ENCODE measurements at regions not wholly inside any gene's neighbourhood (a gene's known extent, or its start where the extent isn't known, plus 50 kb on each side); places are given as distances from the start of the nearest gene placed in this dataset.
"Not testable (repeated sequence)": the region's sequence is repeated elsewhere in the genome, so short reads cannot be mapped to it uniquely, and the experiment has no call there.

DNA sequence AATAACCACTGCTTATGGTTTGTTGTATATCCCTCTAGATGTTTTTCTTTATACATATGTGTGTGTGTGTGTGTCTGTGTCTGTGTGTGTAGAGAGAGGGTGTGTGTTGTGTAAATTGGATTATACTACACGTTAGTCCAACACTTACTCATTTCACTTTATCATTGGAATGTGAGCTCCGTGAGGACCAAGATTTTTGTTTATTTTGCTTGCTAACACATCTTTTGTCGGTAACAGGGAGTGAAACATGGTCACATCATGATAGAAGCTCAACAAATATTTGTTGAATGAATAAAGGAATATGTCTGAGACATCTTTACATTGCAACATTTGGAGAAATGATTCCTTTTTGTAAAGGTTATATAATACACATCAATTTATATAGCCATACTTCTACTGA is 94.2 kb upstream of the ADORA2B start:
- H2AFZ ChIP-seq (ENCODE audit: low read length); H3K36me3 ChIP-seq (replicated peaks in 1 of 2; ENCODE audit: control insufficient read depth in 1 of 2, insufficient read depth in 2 of 2, low read length in 2 of 2); H4K20me1 ChIP-seq (ENCODE audit: insufficient read depth, low read length); DNase-seq (ENCODE audit: low spot score); FAIRE-seq; H3K9ac ChIP-seq (ENCODE audit: insufficient read depth, low read depth, low read length); BruUV-seq (replicated peaks); intact Hi-C loops (cut with micrococcal nuclease; ENCODE audit: unreplicated experiment); POLR2A ChIA-PET; H3K79me2 ChIP-seq (ENCODE audit: insufficient read depth, low read length); H3K27ac ChIP-seq (ENCODE audit: extremely low read length, insufficient read depth, low read length); CTCF ChIA-PET (ENCODE audit: low intra/inter-chr PET ratio, low total read pairs); H3K4me2 ChIP-seq (ENCODE audit: low read depth, low read length); in situ Hi-C loops (cut with HindIII; ENCODE audit: extremely low pct_ligation_motif_present, low pct_unique_long_range_greater_than_20kb); H3K9me3 ChIP-seq (ENCODE audit: low read length); H3K27me3 ChIP-seq (ENCODE audit: control insufficient read depth in 1 of 2, insufficient read depth in 2 of 2, low read length in 2 of 2); ATAC-seq; H3K4me3 ChIP-seq (replicated peaks in 1 of 3; ENCODE audit: insufficient read depth in 1 of 3, low read depth in 2 of 3, low read length in 3 of 3): not testable (repeated sequence)
- peaks cover 18% of the 10 kb centered on the region for H3K4me1 ChIP-seq (ENCODE audit: insufficient read depth, low read length)
- 0% methylated on average over 3 of the region's 3 CpGs for WGBS (ENCODE audit: low lambda C conversion rate)

DNA sequence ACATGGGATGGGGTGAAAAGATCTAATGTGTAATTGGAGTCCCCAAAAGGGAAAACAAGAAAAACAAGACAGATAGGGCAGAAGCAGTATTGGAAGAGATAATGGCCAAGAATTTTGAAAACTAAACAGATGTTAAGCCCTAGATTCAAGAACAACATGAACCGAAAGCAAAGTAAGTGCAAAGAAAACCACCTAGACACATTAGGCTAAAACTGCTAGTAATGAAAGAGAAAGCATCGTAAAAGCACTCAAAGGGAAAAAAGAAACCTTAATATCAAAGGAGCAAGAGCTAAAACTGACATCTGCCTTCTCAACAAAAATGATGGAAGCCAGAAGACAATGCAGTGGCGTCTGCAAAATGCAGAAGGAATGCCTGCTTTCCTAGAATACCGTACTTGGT is 92.1 kb upstream of the ADORA2B start:
- intact Hi-C loops (cut with micrococcal nuclease; ENCODE audit: unreplicated experiment); POLR2A ChIA-PET: not testable (repeated sequence)

DNA sequence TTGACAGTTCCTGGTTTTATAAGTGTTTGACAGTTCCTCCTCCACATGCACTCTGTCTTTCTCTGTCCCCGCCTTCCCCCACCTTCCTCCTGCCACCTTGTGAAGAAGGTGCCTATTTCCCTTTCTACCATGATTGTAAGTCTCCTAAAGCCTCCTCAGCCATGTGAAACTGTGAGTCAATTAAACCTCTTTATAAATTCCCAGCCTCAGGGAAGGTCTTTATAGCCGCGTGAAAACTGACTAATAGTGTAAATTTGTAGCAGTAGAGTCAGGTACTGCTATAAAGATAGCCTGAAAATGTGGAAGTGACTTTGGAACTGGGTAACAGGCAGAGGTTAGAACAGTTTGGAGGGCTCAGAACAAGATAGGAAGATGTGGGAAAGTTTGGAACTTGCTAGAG is 88.7 kb upstream of the ADORA2B start:
- ATAC-seq; H3K27me3 ChIP-seq (ENCODE audit: control insufficient read depth in 1 of 2, insufficient read depth in 2 of 2, low read length in 2 of 2); BruUV-seq (replicated peaks); H3K4me3 ChIP-seq (replicated peaks in 1 of 3; ENCODE audit: insufficient read depth in 1 of 3, low read depth in 2 of 3, low read length in 3 of 3); CTCF ChIA-PET (ENCODE audit: low intra/inter-chr PET ratio, low total read pairs); H3K36me3 ChIP-seq (replicated peaks in 1 of 2; ENCODE audit: control insufficient read depth in 1 of 2, insufficient read depth in 2 of 2, low read length in 2 of 2); POLR2A ChIA-PET; in situ Hi-C loops (cut with HindIII; ENCODE audit: extremely low pct_ligation_motif_present, low pct_unique_long_range_greater_than_20kb); H3K4me2 ChIP-seq (ENCODE audit: low read depth, low read length); H4K20me1 ChIP-seq (ENCODE audit: insufficient read depth, low read length); FAIRE-seq; intact Hi-C loops (cut with micrococcal nuclease; ENCODE audit: unreplicated experiment); H3K27ac ChIP-seq (ENCODE audit: extremely low read length, insufficient read depth, low read length); H3K9ac ChIP-seq (ENCODE audit: insufficient read depth, low read depth, low read length); DNase-seq (ENCODE audit: low spot score); H3K79me2 ChIP-seq (ENCODE audit: insufficient read depth, low read length); H2AFZ ChIP-seq (ENCODE audit: low read length); H3K9me3 ChIP-seq (ENCODE audit: low read length); H3K4me1 ChIP-seq (ENCODE audit: insufficient read depth, low read length): not testable (repeated sequence)
- 0% methylated on average over 2 of the region's 3 CpGs for WGBS (ENCODE audit: low lambda C conversion rate)

More for the DNA sequence above, 92.1 kb upstream of the ADORA2B start:
- FAIRE-seq; H3K36me3 ChIP-seq (replicated peaks in 1 of 2; ENCODE audit: control insufficient read depth in 1 of 2, insufficient read depth in 2 of 2, low read length in 2 of 2); H3K4me3 ChIP-seq (replicated peaks in 1 of 3; ENCODE audit: insufficient read depth in 1 of 3, low read depth in 2 of 3, low read length in 3 of 3); H2AFZ ChIP-seq (ENCODE audit: low read length); H3K9me3 ChIP-seq (ENCODE audit: low read length); DNase-seq (ENCODE audit: low spot score); H3K4me2 ChIP-seq (ENCODE audit: low read depth, low read length); H3K9ac ChIP-seq (ENCODE audit: insufficient read depth, low read depth, low read length); ATAC-seq; H4K20me1 ChIP-seq (ENCODE audit: insufficient read depth, low read length); BruUV-seq (replicated peaks); H3K27me3 ChIP-seq (ENCODE audit: control insufficient read depth in 1 of 2, insufficient read depth in 2 of 2, low read length in 2 of 2); H3K79me2 ChIP-seq (ENCODE audit: insufficient read depth, low read length); CTCF ChIA-PET (ENCODE audit: low intra/inter-chr PET ratio, low total read pairs); H3K27ac ChIP-seq (ENCODE audit: extremely low read length, insufficient read depth, low read length); in situ Hi-C loops (cut with HindIII; ENCODE audit: extremely low pct_ligation_motif_present, low pct_unique_long_range_greater_than_20kb): not testable (repeated sequence)
- H3K4me1 ChIP-seq (ENCODE audit: insufficient read depth, low read length), result peaks cover 12% of the 10 kb centered on the region
- WGBS (ENCODE audit: low lambda C conversion rate), result no CpG with 5 or more reads among the region's 4 CpGs

DNA sequence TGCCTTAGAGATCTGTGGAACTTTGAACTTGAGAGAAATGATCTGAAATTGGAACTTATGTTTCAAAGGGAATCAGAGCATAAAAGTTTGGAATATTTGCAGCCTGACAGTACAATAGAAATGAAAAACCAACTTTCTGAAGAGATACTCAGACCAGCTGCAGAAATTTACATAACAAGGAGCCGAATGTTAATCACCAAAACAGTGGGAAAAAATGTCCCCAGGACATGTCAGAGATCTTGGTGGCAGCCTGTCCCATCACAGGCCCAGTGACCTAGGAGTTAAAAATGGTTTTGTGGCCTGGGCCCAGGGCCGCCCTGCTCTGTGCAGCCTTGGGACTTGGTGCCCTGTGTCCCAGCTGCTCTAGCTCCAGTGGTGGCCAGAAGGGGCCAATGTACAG is 88.2 kb upstream of the ADORA2B start:
- H3K36me3 ChIP-seq (replicated peaks in 1 of 2; ENCODE audit: control insufficient read depth in 1 of 2, insufficient read depth in 2 of 2, low read length in 2 of 2); CTCF ChIA-PET (ENCODE audit: low intra/inter-chr PET ratio, low total read pairs); H3K9ac ChIP-seq (ENCODE audit: insufficient read depth, low read depth, low read length); H3K79me2 ChIP-seq (ENCODE audit: insufficient read depth, low read length); DNase-seq (ENCODE audit: low spot score); intact Hi-C loops (cut with micrococcal nuclease; ENCODE audit: unreplicated experiment); H3K9me3 ChIP-seq (ENCODE audit: low read length); H2AFZ ChIP-seq (ENCODE audit: low read length); in situ Hi-C loops (cut with HindIII; ENCODE audit: extremely low pct_ligation_motif_present, low pct_unique_long_range_greater_than_20kb); H3K27ac ChIP-seq (ENCODE audit: extremely low read length, insufficient read depth, low read length); POLR2A ChIA-PET; H3K27me3 ChIP-seq (ENCODE audit: control insufficient read depth in 1 of 2, insufficient read depth in 2 of 2, low read length in 2 of 2); H4K20me1 ChIP-seq (ENCODE audit: insufficient read depth, low read length); H3K4me3 ChIP-seq (replicated peaks in 1 of 3; ENCODE audit: insufficient read depth in 1 of 3, low read depth in 2 of 3, low read length in 3 of 3); H3K4me1 ChIP-seq (ENCODE audit: insufficient read depth, low read length); H3K4me2 ChIP-seq (ENCODE audit: low read depth, low read length); FAIRE-seq; ATAC-seq; BruUV-seq (replicated peaks): not testable (repeated sequence)
- 9% methylated on average over 1 of the region's 2 CpGs for WGBS (ENCODE audit: low lambda C conversion rate)

DNA sequence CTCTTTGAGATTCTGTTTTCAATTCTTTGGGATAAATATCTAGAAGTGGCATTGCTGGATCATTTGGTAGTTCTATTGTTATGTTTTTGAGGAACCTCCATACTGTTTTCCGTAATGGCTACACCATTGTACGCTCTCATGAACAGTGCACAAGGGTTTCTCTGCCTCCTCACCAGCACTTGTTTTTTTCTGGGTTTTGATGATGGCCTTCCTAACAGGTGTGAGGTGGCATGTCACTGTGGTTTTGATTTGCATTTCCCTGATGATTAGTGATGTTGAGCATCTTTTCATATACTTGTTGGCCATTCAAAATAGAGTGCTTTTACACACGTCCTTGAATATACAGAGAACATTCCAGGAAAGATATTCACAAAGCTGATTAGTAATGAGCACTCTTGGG is 86.8 kb upstream of the ADORA2B start:
- H3K9ac ChIP-seq (ENCODE audit: insufficient read depth, low read depth, low read length); H3K27ac ChIP-seq (ENCODE audit: extremely low read length, insufficient read depth, low read length); CTCF ChIA-PET (ENCODE audit: low intra/inter-chr PET ratio, low total read pairs); H4K20me1 ChIP-seq (ENCODE audit: insufficient read depth, low read length); H3K4me3 ChIP-seq (replicated peaks in 1 of 3; ENCODE audit: insufficient read depth in 1 of 3, low read depth in 2 of 3, low read length in 3 of 3); ATAC-seq; intact Hi-C loops (cut with micrococcal nuclease; ENCODE audit: unreplicated experiment); POLR2A ChIA-PET; DNase-seq (ENCODE audit: low spot score); FAIRE-seq; in situ Hi-C loops (cut with HindIII; ENCODE audit: extremely low pct_ligation_motif_present, low pct_unique_long_range_greater_than_20kb); H3K36me3 ChIP-seq (replicated peaks in 1 of 2; ENCODE audit: control insufficient read depth in 1 of 2, insufficient read depth in 2 of 2, low read length in 2 of 2); H2AFZ ChIP-seq (ENCODE audit: low read length); H3K79me2 ChIP-seq (ENCODE audit: insufficient read depth, low read length); H3K9me3 ChIP-seq (ENCODE audit: low read length); H3K27me3 ChIP-seq (ENCODE audit: control insufficient read depth in 1 of 2, insufficient read depth in 2 of 2, low read length in 2 of 2); H3K4me2 ChIP-seq (ENCODE audit: low read depth, low read length); H3K4me1 ChIP-seq (ENCODE audit: insufficient read depth, low read length); BruUV-seq (replicated peaks): not testable (repeated sequence)
- WGBS (ENCODE audit: low lambda C conversion rate), result 42% methylated on average over 3 of the region's 3 CpGs
